ENCODE measurements at regions not wholly inside any gene's neighbourhood (a gene's known extent, or its start where the extent isn't known, plus 50 kb on each side); places are given as distances from the start of the nearest gene placed in this dataset.

- Histone ChIP-seq H3K9me3 (ENCODE audit: insufficient read depth, low read depth, low read length) (no peaks in the 10 kb centered on the region), H3K4me1 (ENCODE audit: insufficient read depth, low read length) (peaks cover 35% of the 10 kb centered on the region), H3K36me3 (ENCODE audit: insufficient read depth, low read length) (no peaks in the 10 kb centered on the region), H3K27me3 (ENCODE audit: insufficient read depth, low read length) (no peaks in the 10 kb centered on the region), H3K27ac (ENCODE audit: low read depth, low read length) (peak overlapping the region; percentile 47), H3K9ac (ENCODE audit: low read length) (peak overlapping the region; percentile 62), H3K4me2 (ENCODE audit: low read length) (peak overlapping the region; percentile 80), H3K79me2 (ENCODE audit: insufficient read depth, low read length) (no peaks in the 10 kb centered on the region), H4K20me1 (ENCODE audit: insufficient read depth, low read length) (no peaks in the 10 kb centered on the region), H3K4me3 (ENCODE audit: insufficient read depth, low read depth, low read length) (peak overlapping the region; percentile 38), H2AFZ (ENCODE audit: low read depth, low read length) (peak overlapping the region; percentile 50)
- Mint-ChIP-seq H3K36me3 (ENCODE audit: low read depth, unreplicated experiment) (no peaks in the 10 kb centered on the region), H3K4me3 (ENCODE audit: unreplicated experiment) (no peak overlapping the region), H3K9me3 (ENCODE audit: unreplicated experiment) (no peaks in the 10 kb centered on the region), H3K27me3 (ENCODE audit: low read depth, unreplicated experiment) (no peaks in the 10 kb centered on the region), H3K4me1 (ENCODE audit: low read depth, unreplicated experiment) (peaks cover 30% of the 10 kb centered on the region), H3K27ac (ENCODE audit: unreplicated experiment) (no peak overlapping the region)
- no peak for FAIRE-seq
- no peak for TF ChIP-seq CTCF (IDR thresholded peaks at IDR 0.05; ENCODE audit: insufficient read depth, low read depth, low read length)
- no peak for TF ChIP-seq EZH2 (IDR thresholded peaks at IDR 0.05; ENCODE audit: insufficient read depth, low read length)
- DNase-seq (ENCODE audit: low read depth) = peak; percentile 40
Measured at GRCh38 chr6:140541288-140541687, 1166.8 kb upstream of the CITED2 start.

GRCh38 chr6:140540743-140541142, 1166.3 kb upstream of the CITED2 start:
- Mint-ChIP-seq H3K27ac (ENCODE audit: unreplicated experiment) (no peak overlapping the region), H3K36me3 (ENCODE audit: low read depth, unreplicated experiment) (no peaks in the 10 kb centered on the region), H3K27me3 (ENCODE audit: low read depth, unreplicated experiment) (no peaks in the 10 kb centered on the region), H3K4me1 (ENCODE audit: low read depth, unreplicated experiment) (peaks cover 32% of the 10 kb centered on the region), H3K9me3 (ENCODE audit: unreplicated experiment) (peaks cover 3% of the 10 kb centered on the region), H3K4me3 (ENCODE audit: unreplicated experiment) (no peak overlapping the region)
- Histone ChIP-seq H4K20me1 (ENCODE audit: insufficient read depth, low read length) (no peaks in the 10 kb centered on the region), H3K9me3 (ENCODE audit: insufficient read depth, low read depth, low read length) (no peaks in the 10 kb centered on the region), H3K9ac (ENCODE audit: low read length) (peak overlapping the region; percentile 62), H3K4me2 (ENCODE audit: low read length) (peak overlapping the region; percentile 80), H3K36me3 (ENCODE audit: insufficient read depth, low read length) (no peaks in the 10 kb centered on the region), H2AFZ (ENCODE audit: low read depth, low read length) (no peak overlapping the region), H3K4me3 (ENCODE audit: insufficient read depth, low read depth, low read length) (no peak overlapping the region), H3K27me3 (ENCODE audit: insufficient read depth, low read length) (no peaks in the 10 kb centered on the region), H3K4me1 (ENCODE audit: insufficient read depth, low read length) (peaks cover 35% of the 10 kb centered on the region), H3K27ac (ENCODE audit: low read depth, low read length) (peak overlapping the region; percentile 47), H3K79me2 (ENCODE audit: insufficient read depth, low read length) (no peaks in the 10 kb centered on the region)
- FAIRE-seq (no peak), DNase-seq (ENCODE audit: low read depth) (no peak)
- TF ChIP-seq CTCF (IDR thresholded peaks at IDR 0.05; ENCODE audit: insufficient read depth, low read depth, low read length) (no peak), EZH2 (IDR thresholded peaks at IDR 0.05; ENCODE audit: insufficient read depth, low read length) (no peak)

GRCh38 chr6:140538926-140539325, 1164.5 kb upstream of the CITED2 start:
- TF ChIP-seq EZH2 (IDR thresholded peaks at IDR 0.05; ENCODE audit: insufficient read depth, low read length) (no peak), CTCF (IDR thresholded peaks at IDR 0.05; ENCODE audit: insufficient read depth, low read depth, low read length) (peak; percentile 16)
- H3K4me1 Mint-ChIP-seq (ENCODE audit: low read depth, unreplicated experiment) = peaks cover 32% of the 10 kb centered on the region
- Histone ChIP-seq H3K4me2 (ENCODE audit: low read length) (no peak overlapping the region), H3K27me3 (ENCODE audit: insufficient read depth, low read length) (no peaks in the 10 kb centered on the region), H3K9me3 (ENCODE audit: insufficient read depth, low read depth, low read length) (peaks cover 4% of the 10 kb centered on the region), H4K20me1 (ENCODE audit: insufficient read depth, low read length) (no peaks in the 10 kb centered on the region), H3K4me1 (ENCODE audit: insufficient read depth, low read length) (peaks cover 35% of the 10 kb centered on the region), H3K27ac (ENCODE audit: low read depth, low read length) (peak overlapping the region; percentile 94), H3K9ac (ENCODE audit: low read length) (peak overlapping the region; percentile 78), H2AFZ (ENCODE audit: low read depth, low read length) (no peak overlapping the region), H3K79me2 (ENCODE audit: insufficient read depth, low read length) (no peaks in the 10 kb centered on the region), H3K4me3 (ENCODE audit: insufficient read depth, low read depth, low read length) (no peak overlapping the region), H3K36me3 (ENCODE audit: insufficient read depth, low read length) (no peaks in the 10 kb centered on the region)
- H3K27me3 Mint-ChIP-seq (ENCODE audit: low read depth, unreplicated experiment) = no peaks in the 10 kb centered on the region
- H3K27ac Mint-ChIP-seq (ENCODE audit: unreplicated experiment) = peak overlapping the region; percentile 99
- peaks cover 8% of the 10 kb centered on the region for H3K36me3 Mint-ChIP-seq (ENCODE audit: low read depth, unreplicated experiment)
- peak; percentile 36 for DNase-seq (ENCODE audit: low read depth)
- no peak overlapping the region for H3K4me3 Mint-ChIP-seq (ENCODE audit: unreplicated experiment)
- peak; percentile 89 for FAIRE-seq
- peaks cover 16% of the 10 kb centered on the region for H3K9me3 Mint-ChIP-seq (ENCODE audit: unreplicated experiment)
